Limb (tissue), 2 donors: ENCODE measurements at regions not wholly inside any gene's neighbourhood (a gene's known extent, or its start where the extent isn't known, plus 50 kb on each side); places are given as distances from the start of the nearest gene placed in this dataset.
"Not testable (repeated sequence)": the region's sequence is repeated elsewhere in the genome, so short reads cannot be mapped to it uniquely, and the experiment has no call there.

Source experiments
- DNase-seq, 2 donors: peaks; one replicate each; pipeline ENCODE4 v3.0.0-alpha.2; 2016; ENCODE audit errors: extremely low spot score in 2 of 2

GRCh38 chr2:110291909-110292579 is 79.7 kb upstream of the MTLN start:
- DNase-seq = not testable (repeated sequence)

- not testable (repeated sequence) for DNase-seq
Observed at GRCh38 chr2:110287817-110288216, 75.5 kb upstream of the MTLN start.

GRCh38 chr2:110287253-110287652 is 74.9 kb upstream of the MTLN start:
- not testable (repeated sequence) for DNase-seq

- not testable (repeated sequence) for DNase-seq
Observed at GRCh38 chr2:110285002-110285401, 72.7 kb upstream of the MTLN start.

- DNase-seq = not testable (repeated sequence)
Observed at GRCh38 chr2:110280804-110281203, 68.5 kb upstream of the MTLN start.

- not testable (repeated sequence) for DNase-seq
Observed at GRCh38 chr2:110277054-110277453, 64.7 kb upstream of the MTLN start.

GRCh38 chr2:110276092-110276491 is 63.7 kb upstream of the MTLN start:
- not testable (repeated sequence) for DNase-seq

GRCh38 chr2:110269674-110270073 is 57.3 kb upstream of the MTLN start:
- not testable (repeated sequence) for DNase-seq

GRCh38 chr2:110267828-110268407 is 55.6 kb upstream of the MTLN start:
- not testable (repeated sequence) for DNase-seq

GRCh38 chr2:110264804-110265203 is 52.5 kb upstream of the MTLN start:
- DNase-seq = not testable (repeated sequence)

GRCh38 chr2:110264076-110264681 is 51.8 kb upstream of the MTLN start:
- DNase-seq = not testable (repeated sequence)

GRCh38 chr2:110263462-110263861 is 51.1 kb upstream of the MTLN start:
- DNase-seq = not testable (repeated sequence)
